ENCODE measurements at regions not wholly inside any gene's neighbourhood (a gene's known extent, or its start where the extent isn't known, plus 50 kb on each side); places are given as distances from the start of the nearest gene placed in this dataset.

DNA sequence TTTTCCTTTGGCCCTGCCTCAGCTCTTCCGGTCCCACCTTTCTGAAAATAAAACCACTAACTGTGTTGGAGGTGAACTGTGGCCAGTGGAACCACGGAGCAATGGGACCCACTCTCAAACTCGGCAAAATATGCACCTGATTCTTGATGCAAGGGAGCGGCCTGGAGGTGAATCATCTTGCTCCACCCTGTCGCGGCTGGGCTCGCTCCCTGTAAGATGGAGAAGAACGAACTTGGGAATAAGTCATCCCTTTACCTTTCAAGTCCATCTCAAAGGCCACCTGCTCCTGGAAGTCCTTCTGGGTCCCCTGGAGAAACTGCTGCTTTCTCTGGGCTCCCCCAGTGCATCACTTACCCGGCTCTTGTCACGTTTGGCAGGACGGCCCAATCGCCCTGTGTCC lies 309.9 kb downstream of the BCL11B start:
- intact Hi-C loops (cut with DNase I) = no loop called here
- Histone ChIP-seq H3K36me3 (ENCODE audit: control insufficient read depth in 2 of 3, insufficient read depth in 3 of 3, low read length in 3 of 3) (no peaks in the 10 kb centered on the region), H3K4me1 (ENCODE audit: control insufficient read depth in 2 of 3, insufficient read depth in 2 of 3, low read depth in 1 of 3, low read length in 3 of 3) (no peaks in the 10 kb centered on the region), H3K9ac (ENCODE audit: low read length in 3 of 3) (no peak overlapping the region), H3K9me3 (ENCODE audit: control insufficient read depth in 2 of 3, insufficient read depth in 1 of 3, low read length in 3 of 3) (no peaks in the 10 kb centered on the region), H3K27me3 (ENCODE audit: control insufficient read depth, insufficient read depth, low read length) (no peaks in the 10 kb centered on the region), H3K4me3 (ENCODE audit: low read length in 3 of 3) (no peak overlapping the region), H3K27ac (ENCODE audit: low read depth in 2 of 2, low read length in 2 of 2) (no peak overlapping the region)
- DNase-seq (no peak), FAIRE-seq (no peak)
- TF ChIP-seq, protein P1, sequence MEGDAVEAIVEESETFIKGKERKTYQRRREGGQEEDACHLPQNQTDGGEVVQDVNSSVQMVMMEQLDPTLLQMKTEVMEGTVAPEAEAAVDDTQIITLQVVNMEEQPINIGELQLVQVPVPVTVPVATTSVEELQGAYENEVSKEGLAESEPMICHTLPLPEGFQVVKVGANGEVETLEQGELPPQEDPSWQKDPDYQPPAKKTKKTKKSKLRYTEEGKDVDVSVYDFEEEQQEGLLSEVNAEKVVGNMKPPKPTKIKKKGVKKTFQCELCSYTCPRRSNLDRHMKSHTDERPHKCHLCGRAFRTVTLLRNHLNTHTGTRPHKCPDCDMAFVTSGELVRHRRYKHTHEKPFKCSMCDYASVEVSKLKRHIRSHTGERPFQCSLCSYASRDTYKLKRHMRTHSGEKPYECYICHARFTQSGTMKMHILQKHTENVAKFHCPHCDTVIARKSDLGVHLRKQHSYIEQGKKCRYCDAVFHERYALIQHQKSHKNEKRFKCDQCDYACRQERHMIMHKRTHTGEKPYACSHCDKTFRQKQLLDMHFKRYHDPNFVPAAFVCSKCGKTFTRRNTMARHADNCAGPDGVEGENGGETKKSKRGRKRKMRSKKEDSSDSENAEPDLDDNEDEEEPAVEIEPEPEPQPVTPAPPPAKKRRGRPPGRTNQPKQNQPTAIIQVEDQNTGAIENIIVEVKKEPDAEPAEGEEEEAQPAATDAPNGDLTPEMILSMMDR (IDR thresholded peaks at IDR 0.05; ENCODE audit: borderline replicate concordance, extremely low read depth, insufficient read depth) = no peak

GRCh38 chr14:98963610-98964009 lies 308.4 kb downstream of the BCL11B start:
- Histone ChIP-seq H3K4me1 (ENCODE audit: control insufficient read depth in 2 of 3, insufficient read depth in 2 of 3, low read depth in 1 of 3, low read length in 3 of 3) (no peaks in the 10 kb centered on the region), H3K4me3 (ENCODE audit: low read length in 3 of 3) (no peak overlapping the region), H3K9ac (ENCODE audit: low read length in 3 of 3) (no peak overlapping the region), H3K9me3 (ENCODE audit: control insufficient read depth in 2 of 3, insufficient read depth in 1 of 3, low read length in 3 of 3) (no peaks in the 10 kb centered on the region), H3K36me3 (ENCODE audit: control insufficient read depth in 2 of 3, insufficient read depth in 3 of 3, low read length in 3 of 3) (no peaks in the 10 kb centered on the region), H3K27ac (ENCODE audit: low read depth in 2 of 2, low read length in 2 of 2) (no peak overlapping the region), H3K27me3 (ENCODE audit: control insufficient read depth, insufficient read depth, low read length) (no peaks in the 10 kb centered on the region)
- FAIRE-seq (no peak), DNase-seq (no peak)
- TF ChIP-seq, protein P1 (IDR thresholded peaks at IDR 0.05; ENCODE audit: borderline replicate concordance, extremely low read depth, insufficient read depth) = no peak
- intact Hi-C loops (cut with DNase I) = no loop called here

DNA sequence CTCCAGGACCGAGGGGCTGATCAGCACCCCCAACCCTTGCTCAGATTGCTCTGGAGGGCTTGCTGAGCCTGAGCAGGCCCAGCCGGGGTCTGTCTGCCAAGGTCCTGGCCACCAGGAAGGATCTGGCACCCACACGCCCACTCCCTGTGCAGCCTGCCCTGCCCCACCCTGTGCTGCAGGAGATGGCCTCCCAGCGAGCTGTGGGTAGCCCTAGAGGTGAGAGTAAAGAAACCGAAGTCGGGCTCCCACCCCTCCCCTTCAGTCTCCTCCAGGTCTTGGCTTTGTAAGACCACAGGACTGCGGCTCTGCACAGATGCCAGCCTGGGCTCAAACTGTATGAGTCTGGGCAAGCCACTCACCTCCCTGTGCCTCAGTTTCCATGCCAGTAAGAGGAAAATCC lies 307.8 kb downstream of the BCL11B start:
- TF ChIP-seq, protein P1 (IDR thresholded peaks at IDR 0.05; ENCODE audit: borderline replicate concordance, extremely low read depth, insufficient read depth) = no peak
- FAIRE-seq = no peak

DNA sequence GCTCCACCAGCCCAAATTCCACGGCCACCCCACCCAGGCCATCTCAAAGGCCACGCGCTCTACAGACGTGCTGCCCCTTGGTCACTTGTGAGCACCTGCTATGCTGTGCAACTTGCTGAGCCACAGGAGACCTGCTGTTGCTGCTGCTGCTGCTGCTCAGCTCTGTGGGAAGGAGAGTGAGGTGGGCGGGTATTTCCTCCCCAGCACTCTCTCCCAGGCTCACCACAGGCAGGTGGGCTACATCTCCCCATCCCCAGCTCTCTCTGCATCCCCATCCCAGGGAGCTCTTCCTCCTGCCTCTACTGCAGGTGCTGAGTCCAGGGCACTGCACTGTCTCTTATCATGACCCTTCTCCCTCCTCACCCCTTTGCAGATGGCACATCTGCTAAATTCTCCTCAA lies 306.9 kb downstream of the BCL11B start:
- Histone ChIP-seq H3K36me3 (ENCODE audit: control insufficient read depth in 2 of 3, insufficient read depth in 3 of 3, low read length in 3 of 3) (no peaks in the 10 kb centered on the region), H3K9me3 (ENCODE audit: control insufficient read depth in 2 of 3, insufficient read depth in 1 of 3, low read length in 3 of 3) (no peaks in the 10 kb centered on the region), H3K27me3 (ENCODE audit: control insufficient read depth, insufficient read depth, low read length) (no peaks in the 10 kb centered on the region), H3K4me3 (ENCODE audit: low read length in 3 of 3) (no peak overlapping the region), H3K9ac (ENCODE audit: low read length in 3 of 3) (no peak overlapping the region), H3K4me1 (ENCODE audit: control insufficient read depth in 2 of 3, insufficient read depth in 2 of 3, low read depth in 1 of 3, low read length in 3 of 3) (no peaks in the 10 kb centered on the region), H3K27ac (ENCODE audit: low read depth in 2 of 2, low read length in 2 of 2) (no peak overlapping the region)
- TF ChIP-seq, protein P1 (IDR thresholded peaks at IDR 0.05; ENCODE audit: borderline replicate concordance, extremely low read depth, insufficient read depth) = no peak
- intact Hi-C loops (cut with DNase I) = no loop called here
- DNase-seq (no peak), FAIRE-seq (no peak)

More for the DNA sequence above, 307.8 kb downstream of the BCL11B start:
- intact Hi-C loops (cut with DNase I) = no loop called here
- Histone ChIP-seq H3K36me3 (ENCODE audit: control insufficient read depth in 2 of 3, insufficient read depth in 3 of 3, low read length in 3 of 3) (no peaks in the 10 kb centered on the region), H3K4me1 (ENCODE audit: control insufficient read depth in 2 of 3, insufficient read depth in 2 of 3, low read depth in 1 of 3, low read length in 3 of 3) (no peaks in the 10 kb centered on the region), H3K4me3 (ENCODE audit: low read length in 3 of 3) (no peak overlapping the region), H3K27ac (ENCODE audit: low read depth in 2 of 2, low read length in 2 of 2) (no peak overlapping the region), H3K27me3 (ENCODE audit: control insufficient read depth, insufficient read depth, low read length) (no peaks in the 10 kb centered on the region), H3K9me3 (ENCODE audit: control insufficient read depth in 2 of 3, insufficient read depth in 1 of 3, low read length in 3 of 3) (no peaks in the 10 kb centered on the region), H3K9ac (ENCODE audit: low read length in 3 of 3) (no peak overlapping the region)
- no peak for DNase-seq

Data from kidney (tissue), 13 donors.